GM23338 (cell line): ENCODE measurements at regions not wholly inside any gene's neighbourhood (a gene's known extent, or its start where the extent isn't known, plus 50 kb on each side); places are given as distances from the start of the nearest gene placed in this dataset.

Experiments used
- EZH2phosphoT487 ChIP-seq: fragments of 200-600 bp; sonication (generic); IDR thresholded peaks from one replicate; pipeline ENCODE4 v1.8.1; 2018; ENCODE audit warnings: antibody characterized with exemption; ENCODE audit not compliant: unreplicated experiment
- JUNB ChIP-seq: IDR thresholded peaks from one replicate; pipeline ENCODE4 v1.6.1; 2016; ENCODE audit warnings: antibody characterized with exemption; ENCODE audit not compliant: unreplicated experiment
- NANOG ChIP-seq: IDR thresholded peaks from 2 replicates; pipeline ENCODE4 v1.6.1; 2016; ENCODE audit warnings: antibody characterized with exemption, borderline replicate concordance
- TF ChIP-seq, protein P1 (sequence below): fragments of 250-450 bp; sonication (Bioruptor Pico); IDR thresholded peaks from 2 replicates; pipeline ENCODE4 v1.5.0; 2020; ENCODE audit warnings: mild to moderate bottlenecking, moderate library complexity
- TF ChIP-seq, protein P2 (sequence below): IDR thresholded peaks from one replicate; pipeline ENCODE4 v1.6.1; 2018; ENCODE audit warnings: antibody characterized with exemption; ENCODE audit not compliant: unreplicated experiment

DNA sequence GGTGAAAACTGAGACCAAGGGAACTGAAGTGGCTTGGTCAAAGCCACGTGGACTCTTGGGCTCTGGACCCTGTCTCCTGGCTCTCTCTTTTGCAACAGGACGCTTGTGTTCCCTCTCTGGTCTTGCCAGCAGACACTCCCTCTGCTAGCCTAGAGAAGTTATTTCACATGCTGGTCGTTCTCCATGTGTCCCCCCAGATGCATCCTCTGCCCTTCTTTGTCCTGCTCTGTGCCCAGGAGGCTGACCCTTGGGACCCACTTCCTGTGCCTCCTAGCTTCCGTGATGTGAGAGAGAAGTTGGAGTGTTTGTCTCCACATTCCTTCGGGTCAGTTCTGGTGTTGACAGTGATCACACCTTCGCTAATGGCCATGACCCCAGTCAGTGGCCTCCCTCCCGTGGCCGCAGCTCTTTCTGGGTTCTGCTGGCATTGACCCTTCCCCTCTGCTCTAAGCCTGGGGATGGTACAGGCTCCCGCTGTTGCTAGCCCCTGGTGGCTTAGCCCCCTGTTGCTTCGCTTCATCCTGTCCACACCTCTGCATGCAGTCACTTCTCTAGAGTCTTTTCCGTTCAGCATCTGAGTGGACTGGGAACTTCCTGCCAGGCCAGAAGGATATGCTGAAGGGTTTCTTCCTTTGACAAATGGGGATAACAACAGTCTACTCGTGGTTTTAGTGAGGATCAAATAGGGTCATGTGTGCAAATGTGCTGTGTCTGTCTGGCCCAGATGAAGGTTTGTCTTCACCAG is 70.1 kb upstream of the BMP2 start (continued):
- TF ChIP-seq, protein P1, sequence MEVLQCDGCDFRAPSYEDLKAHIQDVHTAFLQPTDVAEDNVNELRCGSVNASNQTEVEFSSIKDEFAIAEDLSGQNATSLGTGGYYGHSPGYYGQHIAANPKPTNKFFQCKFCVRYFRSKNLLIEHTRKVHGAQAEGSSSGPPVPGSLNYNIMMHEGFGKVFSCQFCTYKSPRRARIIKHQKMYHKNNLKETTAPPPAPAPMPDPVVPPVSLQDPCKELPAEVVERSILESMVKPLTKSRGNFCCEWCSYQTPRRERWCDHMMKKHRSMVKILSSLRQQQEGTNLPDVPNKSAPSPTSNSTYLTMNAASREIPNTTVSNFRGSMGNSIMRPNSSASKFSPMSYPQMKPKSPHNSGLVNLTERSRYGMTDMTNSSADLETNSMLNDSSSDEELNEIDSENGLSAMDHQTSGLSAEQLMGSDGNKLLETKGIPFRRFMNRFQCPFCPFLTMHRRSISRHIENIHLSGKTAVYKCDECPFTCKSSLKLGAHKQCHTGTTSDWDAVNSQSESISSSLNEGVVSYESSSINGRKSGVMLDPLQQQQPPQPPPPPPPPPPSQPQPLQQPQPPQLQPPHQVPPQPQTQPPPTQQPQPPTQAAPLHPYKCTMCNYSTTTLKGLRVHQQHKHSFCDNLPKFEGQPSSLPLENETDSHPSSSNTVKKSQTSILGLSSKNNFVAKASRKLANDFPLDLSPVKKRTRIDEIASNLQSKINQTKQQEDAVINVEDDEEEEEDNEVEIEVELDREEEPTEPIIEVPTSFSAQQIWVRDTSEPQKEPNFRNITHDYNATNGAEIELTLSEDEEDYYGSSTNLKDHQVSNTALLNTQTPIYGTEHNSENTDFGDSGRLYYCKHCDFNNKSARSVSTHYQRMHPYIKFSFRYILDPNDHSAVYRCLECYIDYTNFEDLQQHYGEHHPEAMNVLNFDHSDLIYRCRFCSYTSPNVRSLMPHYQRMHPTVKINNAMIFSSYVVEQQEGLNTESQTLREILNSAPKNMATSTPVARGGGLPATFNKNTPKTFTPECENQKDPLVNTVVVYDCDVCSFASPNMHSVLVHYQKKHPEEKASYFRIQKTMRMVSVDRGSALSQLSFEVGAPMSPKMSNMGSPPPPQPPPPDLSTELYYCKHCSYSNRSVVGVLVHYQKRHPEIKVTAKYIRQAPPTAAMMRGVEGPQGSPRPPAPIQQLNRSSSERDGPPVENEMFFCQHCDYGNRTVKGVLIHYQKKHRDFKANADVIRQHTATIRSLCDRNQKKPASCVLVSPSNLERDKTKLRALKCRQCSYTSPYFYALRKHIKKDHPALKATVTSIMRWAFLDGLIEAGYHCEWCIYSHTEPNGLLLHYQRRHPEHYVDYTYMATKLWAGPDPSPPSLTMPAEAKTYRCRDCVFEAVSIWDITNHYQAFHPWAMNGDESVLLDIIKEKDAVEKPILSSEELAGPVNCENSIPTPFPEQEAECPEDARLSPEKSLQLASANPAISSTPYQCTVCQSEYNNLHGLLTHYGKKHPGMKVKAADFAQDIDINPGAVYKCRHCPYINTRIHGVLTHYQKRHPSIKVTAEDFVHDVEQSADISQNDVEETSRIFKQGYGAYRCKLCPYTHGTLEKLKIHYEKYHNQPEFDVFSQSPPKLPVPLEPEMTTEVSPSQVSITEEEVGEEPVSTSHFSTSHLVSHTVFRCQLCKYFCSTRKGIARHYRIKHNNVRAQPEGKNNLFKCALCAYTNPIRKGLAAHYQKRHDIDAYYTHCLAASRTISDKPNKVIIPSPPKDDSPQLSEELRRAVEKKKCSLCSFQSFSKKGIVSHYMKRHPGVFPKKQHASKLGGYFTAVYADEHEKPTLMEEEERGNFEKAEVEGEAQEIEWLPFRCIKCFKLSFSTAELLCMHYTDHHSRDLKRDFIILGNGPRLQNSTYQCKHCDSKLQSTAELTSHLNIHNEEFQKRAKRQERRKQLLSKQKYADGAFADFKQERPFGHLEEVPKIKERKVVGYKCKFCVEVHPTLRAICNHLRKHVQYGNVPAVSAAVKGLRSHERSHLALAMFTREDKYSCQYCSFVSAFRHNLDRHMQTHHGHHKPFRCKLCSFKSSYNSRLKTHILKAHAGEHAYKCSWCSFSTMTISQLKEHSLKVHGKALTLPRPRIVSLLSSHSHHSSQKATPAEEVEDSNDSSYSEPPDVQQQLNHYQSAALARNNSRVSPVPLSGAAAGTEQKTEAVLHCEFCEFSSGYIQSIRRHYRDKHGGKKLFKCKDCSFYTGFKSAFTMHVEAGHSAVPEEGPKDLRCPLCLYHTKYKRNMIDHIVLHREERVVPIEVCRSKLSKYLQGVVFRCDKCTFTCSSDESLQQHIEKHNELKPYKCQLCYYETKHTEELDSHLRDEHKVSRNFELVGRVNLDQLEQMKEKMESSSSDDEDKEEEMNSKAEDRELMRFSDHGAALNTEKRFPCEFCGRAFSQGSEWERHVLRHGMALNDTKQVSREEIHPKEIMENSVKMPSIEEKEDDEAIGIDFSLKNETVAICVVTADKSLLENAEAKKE (CRISPR knock-in tag), result no peak
- TF ChIP-seq NANOG, result no peak
- no peak for TF ChIP-seq JUNB
- TF ChIP-seq, protein P2, sequence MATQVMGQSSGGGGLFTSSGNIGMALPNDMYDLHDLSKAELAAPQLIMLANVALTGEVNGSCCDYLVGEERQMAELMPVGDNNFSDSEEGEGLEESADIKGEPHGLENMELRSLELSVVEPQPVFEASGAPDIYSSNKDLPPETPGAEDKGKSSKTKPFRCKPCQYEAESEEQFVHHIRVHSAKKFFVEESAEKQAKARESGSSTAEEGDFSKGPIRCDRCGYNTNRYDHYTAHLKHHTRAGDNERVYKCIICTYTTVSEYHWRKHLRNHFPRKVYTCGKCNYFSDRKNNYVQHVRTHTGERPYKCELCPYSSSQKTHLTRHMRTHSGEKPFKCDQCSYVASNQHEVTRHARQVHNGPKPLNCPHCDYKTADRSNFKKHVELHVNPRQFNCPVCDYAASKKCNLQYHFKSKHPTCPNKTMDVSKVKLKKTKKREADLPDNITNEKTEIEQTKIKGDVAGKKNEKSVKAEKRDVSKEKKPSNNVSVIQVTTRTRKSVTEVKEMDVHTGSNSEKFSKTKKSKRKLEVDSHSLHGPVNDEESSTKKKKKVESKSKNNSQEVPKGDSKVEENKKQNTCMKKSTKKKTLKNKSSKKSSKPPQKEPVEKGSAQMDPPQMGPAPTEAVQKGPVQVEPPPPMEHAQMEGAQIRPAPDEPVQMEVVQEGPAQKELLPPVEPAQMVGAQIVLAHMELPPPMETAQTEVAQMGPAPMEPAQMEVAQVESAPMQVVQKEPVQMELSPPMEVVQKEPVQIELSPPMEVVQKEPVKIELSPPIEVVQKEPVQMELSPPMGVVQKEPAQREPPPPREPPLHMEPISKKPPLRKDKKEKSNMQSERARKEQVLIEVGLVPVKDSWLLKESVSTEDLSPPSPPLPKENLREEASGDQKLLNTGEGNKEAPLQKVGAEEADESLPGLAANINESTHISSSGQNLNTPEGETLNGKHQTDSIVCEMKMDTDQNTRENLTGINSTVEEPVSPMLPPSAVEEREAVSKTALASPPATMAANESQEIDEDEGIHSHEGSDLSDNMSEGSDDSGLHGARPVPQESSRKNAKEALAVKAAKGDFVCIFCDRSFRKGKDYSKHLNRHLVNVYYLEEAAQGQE, result no peak
- TF ChIP-seq EZH2phosphoT487, result no peak
